ENCODE measurements at regions not wholly inside any gene's neighbourhood (a gene's known extent, or its start where the extent isn't known, plus 50 kb on each side); places are given as distances from the start of the nearest gene placed in this dataset.

GRCh38 chr6:14280006-14280510 lies 162.5 kb downstream of the CD83 start:
- no peak overlapping the region for H3K27ac ChIP-seq (ENCODE audit: low read length)
- H3K9me3 ChIP-seq (ENCODE audit: control insufficient read depth, low read depth, low read length) = no peaks in the 10 kb centered on the region
- no peak overlapping the region for H3K9ac ChIP-seq (ENCODE audit: low read length)
- H3K4me3 ChIP-seq (ENCODE audit: low read length) = no peak overlapping the region
- peaks cover 4% of the 10 kb centered on the region for H3K4me1 ChIP-seq (ENCODE audit: control insufficient read depth, low read depth, low read length)
- H3K36me3 ChIP-seq (ENCODE audit: control insufficient read depth, low read depth, low read length) = no peaks in the 10 kb centered on the region
- H3K27me3 ChIP-seq (ENCODE audit: control insufficient read depth, insufficient read depth, low read length) = no peaks in the 10 kb centered on the region

GRCh38 chr6:14280766-14281293 lies 163.3 kb downstream of the CD83 start:
- Histone ChIP-seq H3K27ac (ENCODE audit: low read length) (no peak overlapping the region), H3K9me3 (ENCODE audit: control insufficient read depth, low read depth, low read length) (no peaks in the 10 kb centered on the region), H3K9ac (ENCODE audit: low read length) (no peak overlapping the region), H3K4me1 (ENCODE audit: control insufficient read depth, low read depth, low read length) (peaks cover 11% of the 10 kb centered on the region), H3K27me3 (ENCODE audit: control insufficient read depth, insufficient read depth, low read length) (no peaks in the 10 kb centered on the region), H3K4me3 (ENCODE audit: low read length) (no peak overlapping the region), H3K36me3 (ENCODE audit: control insufficient read depth, low read depth, low read length) (no peaks in the 10 kb centered on the region)

GRCh38 chr6:14281811-14282660 lies 164.5 kb downstream of the CD83 start:
- Histone ChIP-seq H3K9me3 (ENCODE audit: control insufficient read depth, low read depth, low read length) (no peaks in the 10 kb centered on the region), H3K36me3 (ENCODE audit: control insufficient read depth, low read depth, low read length) (no peaks in the 10 kb centered on the region), H3K27ac (ENCODE audit: low read length) (no peak overlapping the region), H3K27me3 (ENCODE audit: control insufficient read depth, insufficient read depth, low read length) (no peaks in the 10 kb centered on the region), H3K9ac (ENCODE audit: low read length) (no peak overlapping the region), H3K4me1 (ENCODE audit: control insufficient read depth, low read depth, low read length) (peaks cover 21% of the 10 kb centered on the region), H3K4me3 (ENCODE audit: low read length) (no peak overlapping the region)

GRCh38 chr6:14282854-14283505 lies 165.4 kb downstream of the CD83 start:
- H3K4me3 ChIP-seq (ENCODE audit: low read length) = no peak overlapping the region
- H3K27me3 ChIP-seq (ENCODE audit: control insufficient read depth, insufficient read depth, low read length) = no peaks in the 10 kb centered on the region
- H3K27ac ChIP-seq (ENCODE audit: low read length) = no peak overlapping the region
- H3K9me3 ChIP-seq (ENCODE audit: control insufficient read depth, low read depth, low read length) = no peaks in the 10 kb centered on the region
- H3K4me1 ChIP-seq (ENCODE audit: control insufficient read depth, low read depth, low read length) = peaks cover 21% of the 10 kb centered on the region
- H3K36me3 ChIP-seq (ENCODE audit: control insufficient read depth, low read depth, low read length) = no peaks in the 10 kb centered on the region
- H3K9ac ChIP-seq (ENCODE audit: low read length) = no peak overlapping the region

GRCh38 chr6:14283600-14284235 lies 166.1 kb downstream of the CD83 start:
- H3K27ac ChIP-seq (ENCODE audit: low read length) = no peak overlapping the region
- H3K4me3 ChIP-seq (ENCODE audit: low read length) = no peak overlapping the region
- H3K9me3 ChIP-seq (ENCODE audit: control insufficient read depth, low read depth, low read length) = no peaks in the 10 kb centered on the region
- no peaks in the 10 kb centered on the region for H3K36me3 ChIP-seq (ENCODE audit: control insufficient read depth, low read depth, low read length)
- H3K4me1 ChIP-seq (ENCODE audit: control insufficient read depth, low read depth, low read length) = peaks cover 21% of the 10 kb centered on the region
- no peaks in the 10 kb centered on the region for H3K27me3 ChIP-seq (ENCODE audit: control insufficient read depth, insufficient read depth, low read length)
- H3K9ac ChIP-seq (ENCODE audit: low read length) = no peak overlapping the region

GRCh38 chr6:14284969-14285590 lies 167.5 kb downstream of the CD83 start:
- Histone ChIP-seq H3K9me3 (ENCODE audit: control insufficient read depth, low read depth, low read length) (no peaks in the 10 kb centered on the region), H3K4me3 (ENCODE audit: low read length) (no peak overlapping the region), H3K27ac (ENCODE audit: low read length) (no peak overlapping the region), H3K9ac (ENCODE audit: low read length) (no peak overlapping the region), H3K36me3 (ENCODE audit: control insufficient read depth, low read depth, low read length) (no peaks in the 10 kb centered on the region), H3K27me3 (ENCODE audit: control insufficient read depth, insufficient read depth, low read length) (no peaks in the 10 kb centered on the region), H3K4me1 (ENCODE audit: control insufficient read depth, low read depth, low read length) (peaks cover 26% of the 10 kb centered on the region)

- H3K9me3 ChIP-seq (ENCODE audit: control insufficient read depth, low read depth, low read length) = no peaks in the 10 kb centered on the region
- peaks cover 33% of the 10 kb centered on the region for H3K4me1 ChIP-seq (ENCODE audit: control insufficient read depth, low read depth, low read length)
- no peak overlapping the region for H3K9ac ChIP-seq (ENCODE audit: low read length)
- no peak overlapping the region for H3K4me3 ChIP-seq (ENCODE audit: low read length)
- H3K36me3 ChIP-seq (ENCODE audit: control insufficient read depth, low read depth, low read length) = no peaks in the 10 kb centered on the region
- no peaks in the 10 kb centered on the region for H3K27me3 ChIP-seq (ENCODE audit: control insufficient read depth, insufficient read depth, low read length)
- H3K27ac ChIP-seq (ENCODE audit: low read length) = no peak overlapping the region
These were observed 168.6 kb downstream of the CD83 start for GRCh38 chr6:14286144-14286543.

GRCh38 chr6:14286634-14287428 lies 169.3 kb downstream of the CD83 start:
- H3K9me3 ChIP-seq (ENCODE audit: control insufficient read depth, low read depth, low read length) = no peaks in the 10 kb centered on the region
- H3K27ac ChIP-seq (ENCODE audit: low read length) = no peak overlapping the region
- H3K4me1 ChIP-seq (ENCODE audit: control insufficient read depth, low read depth, low read length) = peaks cover 33% of the 10 kb centered on the region
- H3K4me3 ChIP-seq (ENCODE audit: low read length) = no peak overlapping the region
- no peak overlapping the region for H3K9ac ChIP-seq (ENCODE audit: low read length)
- no peaks in the 10 kb centered on the region for H3K27me3 ChIP-seq (ENCODE audit: control insufficient read depth, insufficient read depth, low read length)
- no peaks in the 10 kb centered on the region for H3K36me3 ChIP-seq (ENCODE audit: control insufficient read depth, low read depth, low read length)

- Histone ChIP-seq H3K27ac (ENCODE audit: low read length) (no peak overlapping the region), H3K4me3 (ENCODE audit: low read length) (no peak overlapping the region), H3K36me3 (ENCODE audit: control insufficient read depth, low read depth, low read length) (no peaks in the 10 kb centered on the region), H3K4me1 (ENCODE audit: control insufficient read depth, low read depth, low read length) (peaks cover 33% of the 10 kb centered on the region), H3K27me3 (ENCODE audit: control insufficient read depth, insufficient read depth, low read length) (no peaks in the 10 kb centered on the region), H3K9ac (ENCODE audit: low read length) (no peak overlapping the region), H3K9me3 (ENCODE audit: control insufficient read depth, low read depth, low read length) (no peaks in the 10 kb centered on the region)
These were observed 170.1 kb downstream of the CD83 start for GRCh38 chr6:14287707-14288106.

GRCh38 chr6:14288910-14289309 lies 171.3 kb downstream of the CD83 start:
- Histone ChIP-seq H3K36me3 (ENCODE audit: control insufficient read depth, low read depth, low read length) (no peaks in the 10 kb centered on the region), H3K9me3 (ENCODE audit: control insufficient read depth, low read depth, low read length) (no peaks in the 10 kb centered on the region), H3K4me1 (ENCODE audit: control insufficient read depth, low read depth, low read length) (peaks cover 33% of the 10 kb centered on the region), H3K4me3 (ENCODE audit: low read length) (no peak overlapping the region), H3K27ac (ENCODE audit: low read length) (no peak overlapping the region), H3K9ac (ENCODE audit: low read length) (no peak overlapping the region), H3K27me3 (ENCODE audit: control insufficient read depth, insufficient read depth, low read length) (no peaks in the 10 kb centered on the region)

All from iPS-18a (cell line).